Transverse colon (tissue), 4 donors: ENCODE measurements at regions not wholly inside any gene's neighbourhood (a gene's known extent, or its start where the extent isn't known, plus 50 kb on each side); places are given as distances from the start of the nearest gene placed in this dataset.

Experiments
- CTCF ChIP-seq, 5 experiments: fragments of 200-600 bp in 3 of 5; fragments of 450-650 bp in 2 of 5; sonication (generic) in 3 of 5; IDR thresholded peaks; 1 replicate in 2 of 5; 2 replicates in 3 of 5; pipeline ENCODE4 v1.5.1; 2016 to 2017; ENCODE audit warnings: antibody characterized with exemption in 5 of 5, inconsistent platforms in 3 of 5, mild to moderate bottlenecking in 2 of 5, moderate library complexity in 1 of 5
- POLR2A ChIP-seq: fragments of 450-650 bp; IDR thresholded peaks from one replicate; pipeline ENCODE4 v1.6.1; 2016; ENCODE audit warnings: antibody characterized with exemption, mild to moderate bottlenecking, moderate library complexity
- POLR2AphosphoS5 ChIP-seq, 3 donors: sonication (generic); formaldehyde crosslinking; IDR thresholded peaks; one replicate each; pipeline ENCODE4 v1.6.1; 2016; ENCODE audit warnings: antibody characterized with exemption in 3 of 3

- TF ChIP-seq CTCF (IDR thresholded peaks at IDR 0.05) (no peak), POLR2AphosphoS5 (IDR thresholded peaks at IDR 0.05) (no peak), POLR2A (no peak)
Measured at GRCh38 chr12:127126260-127126628, 1140.7 kb upstream of the TMEM132C start.
